ENCODE measurements at regions not wholly inside any gene's neighbourhood (a gene's known extent, or its start where the extent isn't known, plus 50 kb on each side); places are given as distances from the start of the nearest gene placed in this dataset.

GRCh38 chr13:40274103-40274502 lies 392.3 kb downstream of the FOXO1 start:
- Histone ChIP-seq H3K9me3 (ENCODE audit: control insufficient read depth, insufficient read depth, low read length) (no peaks in the 10 kb centered on the region), H3K36me3 (ENCODE audit: control insufficient read depth, insufficient read depth, low read length) (no peaks in the 10 kb centered on the region), H3K27me3 (ENCODE audit: control insufficient read depth, insufficient read depth, low read length) (peaks cover 5% of the 10 kb centered on the region), H3K27ac (ENCODE audit: low read depth, low read length) (peak overlapping the region; percentile 76), H3K4me3 (ENCODE audit: low read depth, low read length) (no peak overlapping the region), H3K4me1 (ENCODE audit: control insufficient read depth, insufficient read depth, low read length) (peaks cover 27% of the 10 kb centered on the region)
- no peak for DNase-seq (ENCODE audit: low read depth in 4 of 6, low spot score in 6 of 6)
- 85% methylated on average over 1 of the region's 3 CpGs for WGBS (ENCODE audit: insufficient coverage)

GRCh38 chr13:40275155-40275554 lies 391.3 kb downstream of the FOXO1 start:
- no peaks in the 10 kb centered on the region for H3K36me3 ChIP-seq (ENCODE audit: control insufficient read depth, insufficient read depth, low read length)
- H3K27me3 ChIP-seq (ENCODE audit: control insufficient read depth, insufficient read depth, low read length): peaks cover 2% of the 10 kb centered on the region
- peaks cover 27% of the 10 kb centered on the region for H3K4me1 ChIP-seq (ENCODE audit: control insufficient read depth, insufficient read depth, low read length)
- no peak for DNase-seq (ENCODE audit: low read depth in 4 of 6, low spot score in 6 of 6)
- H3K27ac ChIP-seq (ENCODE audit: low read depth, low read length): no peak overlapping the region
- no peak overlapping the region for H3K4me3 ChIP-seq (ENCODE audit: low read depth, low read length)
- WGBS (ENCODE audit: insufficient coverage): 98% methylated on average over 4 of the region's 4 CpGs
- H3K9me3 ChIP-seq (ENCODE audit: control insufficient read depth, insufficient read depth, low read length): no peaks in the 10 kb centered on the region

GRCh38 chr13:40275636-40276035 lies 390.8 kb downstream of the FOXO1 start:
- Histone ChIP-seq H3K4me1 (ENCODE audit: control insufficient read depth, insufficient read depth, low read length) (peaks cover 27% of the 10 kb centered on the region), H3K4me3 (ENCODE audit: low read depth, low read length) (no peak overlapping the region), H3K36me3 (ENCODE audit: control insufficient read depth, insufficient read depth, low read length) (no peaks in the 10 kb centered on the region), H3K27ac (ENCODE audit: low read depth, low read length) (no peak overlapping the region), H3K9me3 (ENCODE audit: control insufficient read depth, insufficient read depth, low read length) (no peaks in the 10 kb centered on the region), H3K27me3 (ENCODE audit: control insufficient read depth, insufficient read depth, low read length) (peaks cover 2% of the 10 kb centered on the region)
- 100% methylated on average over 1 of the region's 3 CpGs for WGBS (ENCODE audit: insufficient coverage)
- DNase-seq (ENCODE audit: low read depth in 4 of 6, low spot score in 6 of 6): no peak

- Histone ChIP-seq H3K4me1 (ENCODE audit: control insufficient read depth, insufficient read depth, low read length) (no peaks in the 10 kb centered on the region), H3K9me3 (ENCODE audit: control insufficient read depth, insufficient read depth, low read length) (no peaks in the 10 kb centered on the region), H3K36me3 (ENCODE audit: control insufficient read depth, insufficient read depth, low read length) (no peaks in the 10 kb centered on the region), H3K27me3 (ENCODE audit: control insufficient read depth, insufficient read depth, low read length) (no peaks in the 10 kb centered on the region), H3K27ac (ENCODE audit: low read depth, low read length) (no peak overlapping the region), H3K4me3 (ENCODE audit: low read depth, low read length) (no peak overlapping the region)
- 100% methylated on average over 1 of the region's 3 CpGs for WGBS (ENCODE audit: insufficient coverage)
- DNase-seq (ENCODE audit: low read depth in 4 of 6, low spot score in 6 of 6): no peak
Measured at GRCh38 chr13:40283666-40284065, 382.8 kb downstream of the FOXO1 start.

GRCh38 chr13:40285634-40286033 lies 380.8 kb downstream of the FOXO1 start:
- no peaks in the 10 kb centered on the region for H3K36me3 ChIP-seq (ENCODE audit: control insufficient read depth, insufficient read depth, low read length)
- H3K4me1 ChIP-seq (ENCODE audit: control insufficient read depth, insufficient read depth, low read length): no peaks in the 10 kb centered on the region
- H3K9me3 ChIP-seq (ENCODE audit: control insufficient read depth, insufficient read depth, low read length): no peaks in the 10 kb centered on the region
- H3K4me3 ChIP-seq (ENCODE audit: low read depth, low read length): no peak overlapping the region
- H3K27me3 ChIP-seq (ENCODE audit: control insufficient read depth, insufficient read depth, low read length): no peaks in the 10 kb centered on the region
- H3K27ac ChIP-seq (ENCODE audit: low read depth, low read length): no peak overlapping the region
- no peak for DNase-seq (ENCODE audit: low read depth in 4 of 6, low spot score in 6 of 6)

GRCh38 chr13:40287428-40287827 lies 379.0 kb downstream of the FOXO1 start:
- no peak overlapping the region for H3K27ac ChIP-seq (ENCODE audit: low read depth, low read length)
- H3K9me3 ChIP-seq (ENCODE audit: control insufficient read depth, insufficient read depth, low read length): no peaks in the 10 kb centered on the region
- WGBS (ENCODE audit: insufficient coverage): 88% methylated on average over 4 of the region's 4 CpGs
- H3K4me3 ChIP-seq (ENCODE audit: low read depth, low read length): no peak overlapping the region
- no peaks in the 10 kb centered on the region for H3K4me1 ChIP-seq (ENCODE audit: control insufficient read depth, insufficient read depth, low read length)
- H3K36me3 ChIP-seq (ENCODE audit: control insufficient read depth, insufficient read depth, low read length): no peaks in the 10 kb centered on the region
- no peak for DNase-seq (ENCODE audit: low read depth in 4 of 6, low spot score in 6 of 6)
- no peaks in the 10 kb centered on the region for H3K27me3 ChIP-seq (ENCODE audit: control insufficient read depth, insufficient read depth, low read length)

GRCh38 chr13:40288259-40288658 lies 378.2 kb downstream of the FOXO1 start:
- Histone ChIP-seq H3K4me1 (ENCODE audit: control insufficient read depth, insufficient read depth, low read length) (no peaks in the 10 kb centered on the region), H3K36me3 (ENCODE audit: control insufficient read depth, insufficient read depth, low read length) (no peaks in the 10 kb centered on the region), H3K9me3 (ENCODE audit: control insufficient read depth, insufficient read depth, low read length) (no peaks in the 10 kb centered on the region), H3K27me3 (ENCODE audit: control insufficient read depth, insufficient read depth, low read length) (no peaks in the 10 kb centered on the region), H3K27ac (ENCODE audit: low read depth, low read length) (no peak overlapping the region), H3K4me3 (ENCODE audit: low read depth, low read length) (no peak overlapping the region)
- 80% methylated on average over 3 of the region's 4 CpGs for WGBS (ENCODE audit: insufficient coverage)
- no peak for DNase-seq (ENCODE audit: low read depth in 4 of 6, low spot score in 6 of 6)

- Histone ChIP-seq H3K4me3 (ENCODE audit: low read depth, low read length) (no peak overlapping the region), H3K36me3 (ENCODE audit: control insufficient read depth, insufficient read depth, low read length) (no peaks in the 10 kb centered on the region), H3K27me3 (ENCODE audit: control insufficient read depth, insufficient read depth, low read length) (no peaks in the 10 kb centered on the region), H3K27ac (ENCODE audit: low read depth, low read length) (no peak overlapping the region), H3K4me1 (ENCODE audit: control insufficient read depth, insufficient read depth, low read length) (no peaks in the 10 kb centered on the region), H3K9me3 (ENCODE audit: control insufficient read depth, insufficient read depth, low read length) (no peaks in the 10 kb centered on the region)
- WGBS (ENCODE audit: insufficient coverage): no CpG with 5 or more reads among the region's 1 CpG
- no peak for DNase-seq (ENCODE audit: low read depth in 4 of 6, low spot score in 6 of 6)
Measured at GRCh38 chr13:40290758-40291157, 375.7 kb downstream of the FOXO1 start.

- no peaks in the 10 kb centered on the region for H3K9me3 ChIP-seq (ENCODE audit: control insufficient read depth, insufficient read depth, low read length)
- peak in 1 of 6 donors; percentile 24 for DNase-seq (ENCODE audit: low read depth in 4 of 6, low spot score in 6 of 6)
- no peaks in the 10 kb centered on the region for H3K36me3 ChIP-seq (ENCODE audit: control insufficient read depth, insufficient read depth, low read length)
- 57% methylated on average over 1 of the region's 5 CpGs for WGBS (ENCODE audit: insufficient coverage)
- H3K27me3 ChIP-seq (ENCODE audit: control insufficient read depth, insufficient read depth, low read length): no peaks in the 10 kb centered on the region
- no peaks in the 10 kb centered on the region for H3K4me1 ChIP-seq (ENCODE audit: control insufficient read depth, insufficient read depth, low read length)
- no peak overlapping the region for H3K4me3 ChIP-seq (ENCODE audit: low read depth, low read length)
- no peak overlapping the region for H3K27ac ChIP-seq (ENCODE audit: low read depth, low read length)
Measured at GRCh38 chr13:40292108-40292507, 374.3 kb downstream of the FOXO1 start.

- DNase-seq (ENCODE audit: low read depth in 4 of 6, low spot score in 6 of 6): no peak
- no peak overlapping the region for H3K4me3 ChIP-seq (ENCODE audit: low read depth, low read length)
- no peaks in the 10 kb centered on the region for H3K4me1 ChIP-seq (ENCODE audit: control insufficient read depth, insufficient read depth, low read length)
- no peaks in the 10 kb centered on the region for H3K27me3 ChIP-seq (ENCODE audit: control insufficient read depth, insufficient read depth, low read length)
- H3K27ac ChIP-seq (ENCODE audit: low read depth, low read length): no peak overlapping the region
- 94% methylated on average over 2 of the region's 4 CpGs for WGBS (ENCODE audit: insufficient coverage)
- H3K9me3 ChIP-seq (ENCODE audit: control insufficient read depth, insufficient read depth, low read length): no peaks in the 10 kb centered on the region
- H3K36me3 ChIP-seq (ENCODE audit: control insufficient read depth, insufficient read depth, low read length): no peaks in the 10 kb centered on the region
Measured at GRCh38 chr13:40292536-40292935, 373.9 kb downstream of the FOXO1 start.
